H1 (cell line): ENCODE measurements at regions not wholly inside any gene's neighbourhood (a gene's known extent, or its start where the extent isn't known, plus 50 kb on each side); places are given as distances from the start of the nearest gene placed in this dataset.

Experiments
- CTCF ChIA-PET: fragments of 300-600 bp; sonication (Branson Sonifier 250); formaldehyde crosslinking; loops from one replicate; lab custom pipeline; 2021; ENCODE audit not compliant: partially characterized antibody; lab: Charles Lee
- POLR2A ChIA-PET: fragments of 300-600 bp; sonication (Branson Sonifier 250); formaldehyde crosslinking; loops from one replicate; lab custom pipeline; 2021; ENCODE audit warnings: inconsistent platforms; ENCODE audit not compliant: partially characterized antibody; lab: Charles Lee
- DNase-seq, 2 experiments: peaks; one replicate each; pipeline versions ENCODE4 v3.0.0 to v3.0.0-alpha.2; 2010 to 2022; ENCODE audit warnings: low spot score in 2 of 2, low read depth in 1 of 2, mixed read lengths in 1 of 2
- FAIRE-seq: peaks from 2 replicates; lab custom pipeline; 2011; peaks lifted over from hg19 to GRCh38; lab: Jason Lieb, UNC
- H2AFZ ChIP-seq: 2 replicates; pipeline ENCODE4 v1.8.1; 2012; ENCODE audit warnings: low read length, inconsistent platforms
- H2AK5ac ChIP-seq: 2 replicates; pipeline ENCODE4 v1.6.1; 2013; ENCODE audit warnings: low read depth, low read length
- H2BK120ac ChIP-seq: replicated peaks from 2 replicates; pipeline ENCODE3; 2013; ENCODE audit warnings: low read depth, low read length, inconsistent platforms
- H2BK12ac ChIP-seq: 2 replicates; pipeline ENCODE4 v1.6.1; 2013; ENCODE audit warnings: low read depth, low read length
- H2BK15ac ChIP-seq: 2 replicates; pipeline ENCODE4 v1.6.1; 2013; ENCODE audit warnings: low read length
- H2BK20ac ChIP-seq: 2 replicates; pipeline ENCODE4 v1.6.1; 2013; ENCODE audit warnings: low read length
- H2BK5ac ChIP-seq: 2 replicates; pipeline ENCODE4 v1.6.1; 2013; ENCODE audit warnings: low read depth, low read length
- H3K14ac ChIP-seq: 2 replicates; pipeline ENCODE4 v1.6.1; 2013; ENCODE audit warnings: inconsistent platforms; ENCODE audit not compliant: insufficient read length
- H3K18ac ChIP-seq: 2 replicates; pipeline ENCODE4 v1.6.1; 2013; ENCODE audit warnings: low read length; ENCODE audit errors: extremely low read depth
- H3K23ac ChIP-seq: 2 replicates; pipeline ENCODE4 v1.6.1; 2013; ENCODE audit warnings: inconsistent platforms; ENCODE audit not compliant: insufficient read length
- H3K23me2 ChIP-seq: 2 replicates; pipeline ENCODE4 v1.6.1; 2013; ENCODE audit warnings: low read depth, low read length
- H3K27ac ChIP-seq: 2 replicates; pipeline ENCODE4 v1.6.1; 2011; ENCODE audit warnings: low read depth, low read length, inconsistent platforms
- H3K27me3 ChIP-seq, 4 experiments: replicated peaks in 1 of 4; 1 replicate in 1 of 4; 2 replicates in 3 of 4; pipeline versions ENCODE4 v1.6.1 to v1.8.1; 2011 to 2013; ENCODE audit warnings: low read length in 3 of 4, mild to moderate bottlenecking in 3 of 4, inconsistent platforms in 2 of 4, mixed read lengths in 2 of 4, moderate library complexity in 1 of 4; ENCODE audit not compliant: control insufficient read depth in 3 of 4, insufficient read depth in 3 of 4; ENCODE audit errors: extremely low read depth in 1 of 4
- H3K36me3 ChIP-seq, 4 experiments: 2 replicates each; pipeline versions ENCODE4 v1.6.1 to v1.8.1; 2011 to 2013; ENCODE audit warnings: mild to moderate bottlenecking in 4 of 4, low read length in 3 of 4, moderate library complexity in 2 of 4, control low read depth in 1 of 4, inconsistent platforms in 1 of 4; ENCODE audit not compliant: insufficient read depth in 4 of 4, control insufficient read depth in 2 of 4
- H3K4ac ChIP-seq: replicated peaks from 2 replicates; pipeline ENCODE3; 2013; ENCODE audit warnings: low read length, low read depth, mixed read lengths, inconsistent platforms; ENCODE audit not compliant: insufficient read length
- H3K4me1 ChIP-seq, 4 experiments: replicated peaks in 1 of 4; 1 replicate in 1 of 4; 2 replicates in 3 of 4; pipeline versions ENCODE4 v1.6.1 to v1.8.1; 2011 to 2013; ENCODE audit warnings: low read length in 3 of 4, inconsistent platforms in 2 of 4, mixed read lengths in 1 of 4; ENCODE audit not compliant: insufficient read depth in 4 of 4, control insufficient read depth in 3 of 4
- H3K4me2 ChIP-seq, 2 experiments: 2 replicates each; pipeline versions ENCODE4 v1.6.1 to v1.8.1; 2011 to 2013; ENCODE audit warnings: low read depth in 2 of 2, low read length in 2 of 2, control low read depth in 1 of 2, inconsistent platforms in 1 of 2, mild to moderate bottlenecking in 1 of 2; ENCODE audit not compliant: insufficient read depth in 1 of 2
- H3K4me3 ChIP-seq, 4 experiments: fragments of 200-600, 300-600 bp in 1 of 4; sonication (generic), shearing (Covaris generic), sonication (Bioruptor Twin) in 1 of 4; 2 replicates each; pipeline versions ENCODE4 v1.5.1 to v1.8.1; 2011 to 2016; ENCODE audit warnings: low read length in 4 of 4, low read depth in 3 of 4, control low read depth in 2 of 4, inconsistent platforms in 2 of 4, mild to moderate bottlenecking in 2 of 4, mixed read lengths in 1 of 4, moderate library complexity in 1 of 4; ENCODE audit not compliant: insufficient read depth in 2 of 4; ENCODE audit errors: extremely low read depth in 1 of 4
- H3K56ac ChIP-seq: replicated peaks from 2 replicates; pipeline ENCODE3; 2013; ENCODE audit warnings: low read depth, mild to moderate bottlenecking, mixed read lengths, low read length, inconsistent platforms; ENCODE audit not compliant: insufficient read length
- H3K79me1 ChIP-seq: 2 replicates; pipeline ENCODE4 v1.6.1; 2013; ENCODE audit warnings: low read depth, low read length, control low read depth
- H3K79me2 ChIP-seq, 2 experiments: 2 replicates each; pipeline versions ENCODE4 v1.6.1 to v1.8.1; 2012 to 2013; ENCODE audit warnings: low read length in 2 of 2, mild to moderate bottlenecking in 2 of 2, inconsistent platforms in 1 of 2; ENCODE audit not compliant: insufficient read depth in 2 of 2, control insufficient read depth in 1 of 2
- H3K9ac ChIP-seq, 4 experiments: replicated peaks in 1 of 4; 1 replicate in 1 of 4; 2 replicates in 3 of 4; pipeline versions ENCODE4 v1.6.1 to v1.8.1; 2011 to 2013; ENCODE audit warnings: low read depth in 3 of 4, low read length in 3 of 4, control low read depth in 2 of 4, mild to moderate bottlenecking in 2 of 4, moderate library complexity in 2 of 4, inconsistent platforms in 1 of 4; ENCODE audit errors: extremely low read depth in 1 of 4
- H3K9me3 ChIP-seq, 2 experiments: 2 replicates each; pipeline versions ENCODE4 v1.6.1 to v1.8.1; 2012 to 2013; ENCODE audit warnings: mild to moderate bottlenecking in 2 of 2, moderate library complexity in 2 of 2, control low read depth in 1 of 2, inconsistent platforms in 1 of 2, low read depth in 1 of 2, low read length in 1 of 2, mixed read lengths in 1 of 2; ENCODE audit not compliant: insufficient read depth in 2 of 2
- H4K20me1 ChIP-seq, 2 experiments: replicated peaks in 1 of 2; 2 replicates each; pipeline versions ENCODE3 to v1.8.1; 2011 to 2013; ENCODE audit warnings: inconsistent platforms in 2 of 2, low read length in 2 of 2, mild to moderate bottlenecking in 1 of 2; ENCODE audit not compliant: insufficient read depth in 2 of 2, control insufficient read depth in 1 of 2
- H4K5ac ChIP-seq: 2 replicates; pipeline ENCODE4 v1.6.1; 2013; ENCODE audit warnings: low read length, low read depth, mixed read lengths, inconsistent platforms; ENCODE audit not compliant: insufficient read length
- H4K8ac ChIP-seq: 2 replicates; pipeline ENCODE4 v1.8.0; 2013; ENCODE audit warnings: mild to moderate bottlenecking, moderate library complexity, low read length, inconsistent platforms; ENCODE audit not compliant: insufficient read depth; ENCODE audit errors: extremely low read depth
- H4K91ac ChIP-seq: replicated peaks from 2 replicates; pipeline ENCODE3; 2013; ENCODE audit warnings: low read length, mixed read lengths, inconsistent platforms; ENCODE audit not compliant: insufficient read length
- ASH2L ChIP-seq: fragments of 200-600, 300-600 bp; sonication (generic); IDR thresholded peaks from one replicate; pipeline ENCODE4 v1.7.1; 2017; ENCODE audit warnings: low read length
- CBX5 ChIP-seq: fragments of 300-800, 300-1000 bp; sonication (generic); IDR thresholded peaks from 2 replicates; pipeline ENCODE4 v1.7.1; 2016; ENCODE audit warnings: antibody characterized with exemption, low read length, low read depth
- CTCF ChIP-seq, 3 experiments: IDR thresholded peaks; 1 replicate in 2 of 3; 2 replicates in 1 of 3; pipeline versions ENCODE4 v1.5.1 to v1.6.1; 2011; ENCODE audit warnings: low read length in 3 of 3, mild to moderate bottlenecking in 3 of 3, inconsistent platforms in 2 of 3, low read depth in 1 of 3, moderate library complexity in 1 of 3; ENCODE audit not compliant: insufficient read depth in 1 of 3; ENCODE audit errors: control extremely low read depth in 1 of 3
- EP300 ChIP-seq, 2 experiments: IDR thresholded peaks; 1 replicate in 1 of 2; 2 replicates in 1 of 2; pipeline ENCODE4 v1.6.1; 2011 to 2012; ENCODE audit warnings: low read depth in 2 of 2, low read length in 2 of 2, mild to moderate bottlenecking in 2 of 2, borderline replicate concordance in 1 of 2, inconsistent platforms in 1 of 2, moderate library complexity in 1 of 2
- GTF2F1 ChIP-seq: IDR thresholded peaks from 2 replicates; pipeline ENCODE4 v1.6.1; 2012; ENCODE audit warnings: low read depth, low read length, improper control_type of control experiment, borderline replicate concordance
- HDAC2 ChIP-seq, 2 experiments: fragments of 300-600 bp in 1 of 2; sonication (generic) in 1 of 2; IDR thresholded peaks; 2 replicates each; pipeline ENCODE4 v1.6.1; 2011 to 2012; ENCODE audit warnings: low read depth in 2 of 2, low read length in 2 of 2, mild to moderate bottlenecking in 2 of 2, moderate library complexity in 2 of 2, borderline replicate concordance in 1 of 2, inconsistent platforms in 1 of 2
- HDAC6 ChIP-seq: IDR thresholded peaks from one replicate; pipeline ENCODE4 v1.7.1; 2012; ENCODE audit warnings: low read depth, mild to moderate bottlenecking, inconsistent platforms, low read length, moderate library complexity
- POU5F1 ChIP-seq: IDR thresholded peaks from 2 replicates; pipeline ENCODE4 v1.6.1; 2011; ENCODE audit warnings: low read depth, mild to moderate bottlenecking, low read length, moderate library complexity
- RBBP5 ChIP-seq: IDR thresholded peaks from 2 replicates; pipeline ENCODE4 v1.7.1; 2012; ENCODE audit warnings: low read depth, mild to moderate bottlenecking, inconsistent platforms, low read length, moderate library complexity, borderline replicate concordance
- SIX5 ChIP-seq: IDR thresholded peaks from 2 replicates; pipeline ENCODE4 v1.6.1; 2011; ENCODE audit warnings: mild to moderate bottlenecking, low read depth, low read length
- TBP ChIP-seq: IDR thresholded peaks from 2 replicates; pipeline ENCODE4 v1.6.1; 2011; ENCODE audit warnings: low read depth, low read length, improper control_type of control experiment
- TCF12 ChIP-seq: IDR thresholded peaks from 2 replicates; pipeline ENCODE4 v1.6.1; 2011; ENCODE audit warnings: low read depth, mild to moderate bottlenecking, low read length
- WGBS, 2 experiments: shearing (Covaris generic) in 1 of 2; methylation state at CpG; one replicate each; pipeline versions ENCODE4 v1.1.6 to v1.1.7; 2013 to 2015; ENCODE audit warnings: low lambda C conversion rate in 2 of 2, mixed read lengths in 2 of 2, inconsistent platforms in 1 of 2, low coverage in 1 of 2, missing lambda C conversion rate in 1 of 2; ENCODE audit not compliant: insufficient replicate concordance in 2 of 2, insufficient coverage in 1 of 2, insufficient read length in 1 of 2; ENCODE audit errors: extremely low coverage in 1 of 2, missing lambda C conversion rate in 1 of 2; 5-methylcytosine and 5-hydroxymethylcytosine counted together

DNA sequence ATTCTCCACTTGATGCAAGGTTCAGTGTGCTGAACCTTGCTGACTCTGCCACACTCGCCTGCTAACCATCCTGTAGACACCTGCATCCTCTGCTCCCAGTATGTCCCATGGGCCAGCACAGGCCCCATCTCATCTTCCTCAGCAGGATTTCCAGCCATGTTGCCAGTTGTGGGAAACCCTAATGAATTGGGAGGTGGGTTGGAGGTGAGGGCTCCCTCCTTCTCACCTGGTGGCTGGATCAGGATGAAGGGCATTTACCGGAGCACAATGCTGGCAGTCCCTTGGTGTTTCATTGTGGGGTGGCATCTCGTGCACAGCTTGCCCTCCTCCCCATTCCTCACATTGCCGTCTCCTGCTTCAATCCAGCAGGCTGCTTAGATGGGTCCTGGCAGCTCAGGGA lies 204.3 kb upstream of the FOXQ1 start:
- Histone ChIP-seq H3K4ac (no peak overlapping the region), H3K23me2 (no peaks in the 10 kb centered on the region), H3K79me1 (no peaks in the 10 kb centered on the region), H4K20me1 (peaks cover 0 to 1% of the 10 kb centered on the region in 2 experiments), H3K27me3 (peaks cover 49 to 63% (median 61%) of the 10 kb centered on the region in 4 experiments), H2AFZ (no peak overlapping the region), H2BK12ac (no peak overlapping the region), H3K14ac (no peak overlapping the region), H2BK15ac (no peak overlapping the region), H3K23ac (no peak overlapping the region), H2BK20ac (no peak overlapping the region), H3K56ac (no peak overlapping the region), H3K36me3 (no peaks in the 10 kb centered on the region), H3K9me3 (peaks cover 2 to 7% of the 10 kb centered on the region in 2 experiments; a peak in 2 of 4 replicates), H4K91ac (no peak overlapping the region), H3K79me2 (no peaks in the 10 kb centered on the region), H3K4me3 (no peak overlapping the region), H4K5ac (no peak overlapping the region), H3K18ac (no peak overlapping the region), H3K9ac (no peak overlapping the region), H3K27ac (no peak overlapping the region), H3K4me1 (peaks cover 0 to 4% (median 0%) of the 10 kb centered on the region in 4 experiments; a peak in 2 of 7 replicates), H2BK5ac (no peak overlapping the region), H3K4me2 (no peak overlapping the region), H2AK5ac (no peak overlapping the region), H4K8ac (no peak overlapping the region), H2BK120ac (no peak overlapping the region)
- CTCF ChIA-PET: no interaction called here
- no peak for FAIRE-seq
- 75% methylated on average over 4 of the region's 4 CpGs; no CpG with 5 or more reads in 1 of the 2 experiments for WGBS, 2 experiments
- DNase-seq: no peak
- POLR2A ChIA-PET: no interaction called here
- no peak for TF ChIP-seq HDAC2 (IDR thresholded peaks at IDR 0.05; ENCODE audit: borderline replicate concordance in 1 of 2, low read depth in 2 of 2, low read length in 2 of 2)
- no peak for TF ChIP-seq GTF2F1
- no peak for TF ChIP-seq TCF12
- no peak for TF ChIP-seq POU5F1
- no peak for TF ChIP-seq RBBP5
- no peak for TF ChIP-seq CTCF (IDR thresholded peaks at IDR 0.05; ENCODE audit: control extremely low read depth in 1 of 3, insufficient read depth in 1 of 3, low read depth in 1 of 3, low read length in 3 of 3)
- no peak for TF ChIP-seq HDAC6
- TF ChIP-seq EP300 (IDR thresholded peaks at IDR 0.05; ENCODE audit: borderline replicate concordance in 1 of 2, low read depth in 2 of 2, low read length in 2 of 2): no peak
- TF ChIP-seq ASH2L: no peak
- no peak for TF ChIP-seq CBX5
- no peak for TF ChIP-seq TBP
- TF ChIP-seq SIX5: no peak
